VCaP (cell line): ENCODE measurements at regions not wholly inside any gene's neighbourhood (a gene's known extent, or its start where the extent isn't known, plus 50 kb on each side); places are given as distances from the start of the nearest gene placed in this dataset.

ENCODE experiments used
- H3K27ac ChIP-seq: fragments of 450-650 bp; 2 replicates; pipeline ENCODE4 v1.5.1; 2017
- CTCF ChIP-seq: fragments of 450-650 bp; conservative IDR thresholded peaks from 2 replicates; pipeline ENCODE4 v1.5.1; 2017; ENCODE audit warnings: mild to moderate bottlenecking, moderate library complexity

GRCh38 chr19:29396925-29397324 is 128.9 kb upstream of the VSTM2B start:
- no peak for TF ChIP-seq CTCF
- no peak overlapping the region for H3K27ac ChIP-seq

DNA sequence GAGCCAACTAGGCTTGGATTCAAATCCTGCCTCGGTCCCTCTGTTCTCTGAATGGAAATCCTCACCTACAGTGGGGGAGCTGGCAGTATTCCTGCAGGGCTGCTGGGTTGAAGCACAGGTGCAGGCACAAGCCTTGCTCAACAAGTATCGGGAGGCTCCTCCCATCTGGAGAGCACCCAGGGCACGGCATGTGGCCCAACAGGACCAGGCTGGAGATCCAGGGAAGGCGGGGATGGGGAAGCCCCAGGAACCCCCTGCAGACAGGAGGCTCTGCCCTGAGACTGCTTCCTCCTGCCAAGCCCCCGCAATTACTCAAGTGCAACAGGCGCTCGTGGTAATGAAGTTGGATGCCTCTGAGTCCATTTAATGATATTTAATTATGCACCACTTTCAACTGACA is 128.0 kb upstream of the VSTM2B start:
- H3K27ac ChIP-seq, result no peak overlapping the region
- no peak for TF ChIP-seq CTCF

DNA sequence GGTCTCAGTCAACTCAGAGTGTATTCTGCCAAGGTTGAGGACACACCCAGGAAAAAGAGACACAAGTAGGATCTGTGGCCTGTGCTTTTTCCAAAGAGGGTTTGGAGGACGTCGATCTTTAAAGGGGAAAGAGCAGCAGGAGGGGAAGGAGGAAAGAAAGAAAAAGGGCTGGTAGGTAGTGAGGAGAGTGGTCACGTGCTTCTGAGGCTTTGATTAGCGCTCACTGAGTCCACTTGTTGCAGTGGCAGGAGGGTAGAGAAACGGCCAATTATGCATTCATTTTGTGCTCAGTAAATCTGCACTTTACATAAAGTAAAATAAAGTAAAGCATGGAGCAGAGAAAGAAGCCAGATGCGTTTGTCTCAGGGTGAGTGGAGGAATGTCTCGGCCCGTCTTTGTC is 126.0 kb upstream of the VSTM2B start:
- TF ChIP-seq CTCF, result no peak
- no peak overlapping the region for H3K27ac ChIP-seq

DNA sequence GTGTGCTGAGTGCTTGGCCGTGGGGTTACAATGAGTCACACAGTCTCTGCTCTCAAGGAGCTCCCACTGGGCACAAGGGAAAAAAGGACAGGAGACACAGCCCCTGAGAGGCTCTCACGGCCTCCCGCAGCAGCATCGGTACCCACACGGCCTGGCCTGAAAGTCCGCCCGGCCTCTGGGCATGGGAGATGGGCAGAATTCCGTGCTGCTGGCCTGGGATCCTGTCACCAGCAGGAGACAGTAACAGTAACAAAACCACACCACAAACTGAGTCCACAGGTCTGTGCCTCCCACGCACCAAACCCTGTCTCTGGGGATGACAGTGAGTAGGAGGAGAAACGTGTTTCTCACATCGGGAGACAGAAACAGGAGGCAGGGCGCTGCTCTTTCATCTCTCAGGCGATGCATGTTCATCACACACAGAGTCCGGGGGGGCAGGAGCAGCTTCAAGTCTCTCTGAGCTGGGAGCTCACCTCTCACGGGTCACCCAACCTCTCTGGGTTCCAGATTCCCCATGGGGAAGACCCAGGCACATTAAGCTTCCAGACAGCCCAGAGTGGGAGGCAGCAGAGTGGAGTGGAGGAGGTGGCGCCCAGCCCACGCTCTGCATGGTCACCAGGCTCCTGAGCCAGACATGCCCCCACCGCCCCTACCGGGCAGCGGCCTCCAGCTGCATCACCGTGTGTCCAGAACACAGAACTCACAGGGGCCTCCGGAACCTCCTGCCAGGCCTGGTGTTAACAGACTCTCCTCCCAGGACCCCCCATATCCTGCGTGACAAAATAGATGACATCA is 124.7 kb upstream of the VSTM2B start:
- no peak for TF ChIP-seq CTCF
- H3K27ac ChIP-seq, result no peak overlapping the region

- TF ChIP-seq CTCF, result no peak
These were observed 123.9 kb upstream of the VSTM2B start for GRCh38 chr19:29401712-29402421.

DNA sequence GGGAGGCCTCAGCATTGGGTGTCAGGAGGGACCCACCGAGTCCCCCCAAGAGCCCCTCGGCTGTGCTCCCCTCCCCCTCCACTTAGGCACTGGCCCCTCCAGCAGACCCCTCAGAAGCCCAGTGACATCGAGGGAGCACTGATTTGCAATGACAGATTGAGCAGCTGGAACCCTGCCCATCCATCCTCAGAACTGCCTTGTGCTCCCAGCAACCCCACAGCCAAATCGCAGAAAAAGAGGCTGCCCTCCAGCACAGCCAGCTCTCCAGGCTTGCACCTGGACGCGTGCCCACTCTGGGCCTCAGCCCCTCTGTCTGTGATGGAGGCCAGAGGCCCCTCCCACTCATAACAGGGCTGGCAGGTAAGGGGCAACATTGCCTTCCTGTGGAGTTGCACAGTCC is 123.2 kb upstream of the VSTM2B start:
- no peak for TF ChIP-seq CTCF
- H3K27ac ChIP-seq, result no peak overlapping the region

More at GRCh38 chr19:29401712-29402421, 123.9 kb upstream of the VSTM2B start:
- no peak overlapping the region for H3K27ac ChIP-seq

- no peak overlapping the region for H3K27ac ChIP-seq
- no peak for TF ChIP-seq CTCF
These were observed 121.8 kb upstream of the VSTM2B start for GRCh38 chr19:29404015-29404414.
